Erythroblast (primary cell): ENCODE measurements at regions not wholly inside any gene's neighbourhood (a gene's known extent, or its start where the extent isn't known, plus 50 kb on each side); places are given as distances from the start of the nearest gene placed in this dataset.

Experiments used
- GATA1 ChIP-seq: IDR thresholded peaks from 2 replicates; pipeline ENCODE4 v1.6.1; 2011; ENCODE audit warnings: low read depth, mild to moderate bottlenecking, control low read depth, low read length, moderate library complexity
- POLR2A ChIP-seq: IDR thresholded peaks from 2 replicates; pipeline ENCODE4 v1.6.1; 2011; ENCODE audit warnings: mild to moderate bottlenecking, low read length

- no peak for TF ChIP-seq GATA1
- TF ChIP-seq POLR2A: no peak
Measured at GRCh38 chr1:58861076-58861475, 77.2 kb upstream of the JUN start.
